ENCODE measurements at regions not wholly inside any gene's neighbourhood (a gene's known extent, or its start where the extent isn't known, plus 50 kb on each side); places are given as distances from the start of the nearest gene placed in this dataset.

DNA sequence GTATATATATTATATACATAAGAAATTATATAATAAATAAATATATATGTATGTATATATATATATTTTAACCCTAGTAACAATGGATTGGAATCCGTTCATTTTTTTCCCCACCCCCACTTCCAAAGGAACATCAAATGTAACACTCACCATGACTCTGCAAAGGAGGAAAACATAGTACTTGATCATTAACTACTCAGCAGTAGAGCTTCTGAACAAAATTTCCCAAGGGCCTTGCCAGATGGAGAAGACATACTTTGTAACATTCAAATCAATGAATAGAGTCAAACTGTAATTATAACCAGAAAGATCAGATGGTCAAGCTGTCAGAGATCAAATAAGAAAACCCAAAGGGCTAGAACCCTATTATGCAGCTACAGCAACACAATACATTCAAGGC is 126.0 kb upstream of the CNTN1 start:
- H3K27ac ChIP-seq (ENCODE audit: low read depth), result no peak overlapping the region
- Mint-ChIP-seq H3K4me3 (no peak overlapping the region), H3K4me1 (no peaks in the 10 kb centered on the region), H3K9me3 (no peaks in the 10 kb centered on the region), H3K27me3 (ENCODE audit: insufficient read depth, low read depth, poor library complexity) (no peaks in the 10 kb centered on the region), H3K27ac (no peak overlapping the region), H3K36me3 (ENCODE audit: low read depth) (no peaks in the 10 kb centered on the region)
- no peak for ATAC-seq
- no peaks in the 10 kb centered on the region for H3K9me2 ChIP-seq (ENCODE audit: insufficient read depth)
- H3K36me3 ChIP-seq (ENCODE audit: insufficient read depth), result no peaks in the 10 kb centered on the region
- no peaks in the 10 kb centered on the region for H3F3A ChIP-seq (replicated peaks; ENCODE audit: low read depth)
- TF ChIP-seq POLR2AphosphoS5 (IDR thresholded peaks at IDR 0.05; ENCODE audit: low read depth) (no peak), NANOG (IDR thresholded peaks at IDR 0.05; ENCODE audit: borderline replicate concordance) (no peak)
- no peak for DNase-seq (ENCODE audit: low spot score)
- no peaks in the 10 kb centered on the region for H3K4me1 ChIP-seq (ENCODE audit: insufficient read depth)
- no peak overlapping the region for H3K4me2 ChIP-seq
- H2AFZ ChIP-seq, result no peak overlapping the region
- H3K4me3 ChIP-seq, result no peak overlapping the region
- no peaks in the 10 kb centered on the region for H3K79me2 ChIP-seq (replicated peaks; ENCODE audit: insufficient read depth)
- H3K27me3 ChIP-seq (ENCODE audit: insufficient read depth), result no peaks in the 10 kb centered on the region
- H4K20me1 ChIP-seq (replicated peaks; ENCODE audit: insufficient read depth), result no peaks in the 10 kb centered on the region

DNA sequence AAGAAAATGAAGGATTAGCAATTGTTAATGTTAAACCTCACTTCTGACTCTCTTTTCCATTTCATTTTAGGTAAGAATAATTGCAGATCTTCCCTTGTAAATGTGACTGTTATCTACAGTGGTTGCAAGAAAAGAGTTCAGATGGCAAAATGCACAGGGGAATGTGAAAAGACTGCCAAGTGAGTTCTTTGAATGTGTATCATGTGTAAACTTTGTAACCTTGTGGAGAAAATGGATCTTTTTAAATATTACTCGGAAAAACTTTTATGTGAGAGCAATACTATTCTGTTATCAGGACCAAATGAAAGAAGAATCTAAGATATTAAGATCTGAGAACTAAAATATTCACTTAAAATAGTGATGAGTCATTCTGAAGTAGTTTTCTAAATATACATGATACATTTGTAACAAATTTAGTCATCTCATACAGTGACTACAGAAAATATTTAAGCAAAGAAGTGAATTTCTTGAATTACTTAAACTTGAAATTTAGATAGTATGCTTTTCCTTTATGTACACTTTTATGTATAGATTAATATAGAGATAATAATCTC is 122.5 kb upstream of the CNTN1 start:
- no peaks in the 10 kb centered on the region for H3K36me3 ChIP-seq (ENCODE audit: insufficient read depth)
- no peaks in the 10 kb centered on the region for H3K27me3 ChIP-seq (ENCODE audit: insufficient read depth)
- no peak overlapping the region for H3K4me3 ChIP-seq
- ATAC-seq (no peak), DNase-seq (ENCODE audit: low spot score) (no peak)
- TF ChIP-seq CREB1 (CRISPR knock-in tag; IDR thresholded peaks at IDR 0.05; ENCODE audit: low read depth) (no peak), REST (IDR thresholded peaks at IDR 0.05; ENCODE audit: unreplicated experiment) (no peak), ZNF114 (CRISPR knock-in tag; IDR thresholded peaks at IDR 0.05) (no peak)
- TF ChIP-seq, protein P1, sequence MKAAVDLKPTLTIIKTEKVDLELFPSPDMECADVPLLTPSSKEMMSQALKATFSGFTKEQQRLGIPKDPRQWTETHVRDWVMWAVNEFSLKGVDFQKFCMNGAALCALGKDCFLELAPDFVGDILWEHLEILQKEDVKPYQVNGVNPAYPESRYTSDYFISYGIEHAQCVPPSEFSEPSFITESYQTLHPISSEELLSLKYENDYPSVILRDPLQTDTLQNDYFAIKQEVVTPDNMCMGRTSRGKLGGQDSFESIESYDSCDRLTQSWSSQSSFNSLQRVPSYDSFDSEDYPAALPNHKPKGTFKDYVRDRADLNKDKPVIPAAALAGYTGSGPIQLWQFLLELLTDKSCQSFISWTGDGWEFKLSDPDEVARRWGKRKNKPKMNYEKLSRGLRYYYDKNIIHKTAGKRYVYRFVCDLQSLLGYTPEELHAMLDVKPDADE (IDR thresholded peaks at IDR 0.05), result no peak
- Mint-ChIP-seq H3K27ac (no peak overlapping the region; the same call in 1 of the 2 replicates), H3K27me3 (ENCODE audit: insufficient read depth, low read depth, poor library complexity) (no peaks in the 10 kb centered on the region), H3K4me3 (no peak overlapping the region), H3K9me3 (no peaks in the 10 kb centered on the region), H3K36me3 (ENCODE audit: low read depth) (no peaks in the 10 kb centered on the region), H3K4me1 (no peaks in the 10 kb centered on the region)
- no peak overlapping the region for H3K27ac ChIP-seq (ENCODE audit: low read depth)
- no peaks in the 10 kb centered on the region for H4K20me1 ChIP-seq (replicated peaks; ENCODE audit: insufficient read depth)
- H2AFZ ChIP-seq, result no peak overlapping the region
- no peaks in the 10 kb centered on the region for H3K4me1 ChIP-seq (ENCODE audit: insufficient read depth)
- H3K4me2 ChIP-seq, result no peak overlapping the region
- H3K9me2 ChIP-seq (ENCODE audit: insufficient read depth), result peaks cover 12% of the 10 kb centered on the region; the same call in 1 of the 2 replicates
- no peaks in the 10 kb centered on the region for H3F3A ChIP-seq (replicated peaks; ENCODE audit: low read depth)
- no peaks in the 10 kb centered on the region for H3K79me2 ChIP-seq (replicated peaks; ENCODE audit: insufficient read depth)

DNA sequence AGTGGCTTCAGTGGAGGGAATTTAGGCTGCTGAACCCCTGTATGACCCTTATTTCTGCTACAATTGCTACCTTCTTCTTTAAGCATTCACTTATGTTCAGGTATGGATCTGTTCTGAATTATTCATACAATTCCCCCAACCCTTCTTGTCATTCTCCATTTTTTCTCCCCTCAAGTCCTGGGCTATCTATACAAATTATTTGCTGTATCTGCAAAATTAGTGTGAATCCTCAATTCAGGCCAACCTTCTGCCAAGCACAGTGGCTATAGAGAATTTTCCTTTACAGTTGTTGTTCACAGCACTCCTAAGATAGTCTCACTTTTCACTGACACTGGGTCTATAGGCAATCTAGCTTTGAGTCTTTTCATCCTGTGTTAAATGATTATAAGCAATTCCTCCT is 119.2 kb upstream of the CNTN1 start:
- DNase-seq (ENCODE audit: low spot score) (no peak), ATAC-seq (no peak)
- Mint-ChIP-seq H3K4me3 (no peak overlapping the region), H3K36me3 (ENCODE audit: low read depth) (no peaks in the 10 kb centered on the region), H3K27ac (no peak overlapping the region), H3K27me3 (ENCODE audit: insufficient read depth, low read depth, poor library complexity) (no peaks in the 10 kb centered on the region), H3K4me1 (no peaks in the 10 kb centered on the region), H3K9me3 (no peaks in the 10 kb centered on the region)
- H3K36me3 ChIP-seq (ENCODE audit: insufficient read depth), result no peaks in the 10 kb centered on the region
- H3K4me2 ChIP-seq, result no peak overlapping the region
- no peak overlapping the region for H3K4me3 ChIP-seq
- no peak overlapping the region for H2AFZ ChIP-seq
- no peaks in the 10 kb centered on the region for H4K20me1 ChIP-seq (replicated peaks; ENCODE audit: insufficient read depth)
- H3K27ac ChIP-seq (ENCODE audit: low read depth), result no peak overlapping the region
- H3K27me3 ChIP-seq (ENCODE audit: insufficient read depth), result no peaks in the 10 kb centered on the region
- H3K9me2 ChIP-seq (ENCODE audit: insufficient read depth), result peaks cover 12% of the 10 kb centered on the region; the same call in 1 of the 2 replicates
- no peaks in the 10 kb centered on the region for H3K79me2 ChIP-seq (replicated peaks; ENCODE audit: insufficient read depth)
- no peaks in the 10 kb centered on the region for H3F3A ChIP-seq (replicated peaks; ENCODE audit: low read depth)
- no peaks in the 10 kb centered on the region for H3K4me1 ChIP-seq (ENCODE audit: insufficient read depth)
- TF ChIP-seq NANOG (IDR thresholded peaks at IDR 0.05; ENCODE audit: borderline replicate concordance) (no peak), ZNF114 (CRISPR knock-in tag; IDR thresholded peaks at IDR 0.05) (no peak)

Data from GM23338 (cell line).